ENCODE measurements at regions not wholly inside any gene's neighbourhood (a gene's known extent, or its start where the extent isn't known, plus 50 kb on each side); places are given as distances from the start of the nearest gene placed in this dataset.
A peak's percentile ranks its signal among the peaks of the same experiment; 100 is the strongest.

DNA sequence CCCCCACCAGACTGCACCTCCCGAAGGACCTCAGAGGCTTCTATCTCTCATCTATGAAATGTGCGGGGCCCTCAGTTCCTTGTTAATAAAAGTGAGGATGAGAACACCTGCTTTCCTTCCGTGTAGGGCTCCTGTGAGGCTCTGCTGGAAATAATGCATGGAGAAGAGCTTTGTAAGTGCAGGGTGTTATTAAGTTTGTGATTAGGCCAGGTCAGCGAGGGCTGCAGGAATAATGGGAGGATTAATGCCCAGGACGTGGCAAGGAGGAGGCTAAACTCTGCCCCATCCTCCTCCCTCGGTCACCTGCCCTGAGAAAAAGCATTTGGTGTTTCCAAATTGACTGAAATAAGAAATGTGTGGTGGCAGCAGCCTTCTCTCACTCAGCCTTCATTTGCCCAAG lies 83.5 kb upstream of the HSPA9 start:
- POLR2A ChIA-PET, result no interaction called here
- Histone ChIP-seq H3K36me3 (ENCODE audit: insufficient read depth, low read length) (no peaks in the 10 kb centered on the region), H3K4me3 (ENCODE audit: low read length) (no peak overlapping the region), H3K4me1 (ENCODE audit: insufficient read depth, low read length) (peaks cover 31% of the 10 kb centered on the region), H3K9me3 (ENCODE audit: low read length) (no peaks in the 10 kb centered on the region), H3K27me3 (ENCODE audit: insufficient read depth, low read length, poor library complexity, severe bottlenecking) (peaks cover 77% of the 10 kb centered on the region), H3K27ac (ENCODE audit: low read depth, low read length) (no peak overlapping the region)
- Mint-ChIP-seq H3K27me3 (peaks cover 74 to 92% of the 10 kb centered on the region in 2 donors), H3K9me3 (peaks cover 0 to 7% (median 0%) of the 10 kb centered on the region in 5 donors), H3K4me3 (no peak overlapping the region), H3K4me1 (peaks cover 29 to 34% (median 30%) of the 10 kb centered on the region in 3 donors), H3K27ac (no peak overlapping the region), H3K36me3 (no peaks in the 10 kb centered on the region)
- CTCF ChIA-PET, result no interaction called here
- DNase-seq, result no peak

GRCh38 chr5:138657360-138657759 lies 82.2 kb upstream of the HSPA9 start:
- Histone ChIP-seq H3K27me3 (ENCODE audit: insufficient read depth, low read length, poor library complexity, severe bottlenecking) (peaks cover 77% of the 10 kb centered on the region), H3K27ac (ENCODE audit: low read depth, low read length) (no peak overlapping the region), H3K36me3 (ENCODE audit: insufficient read depth, low read length) (no peaks in the 10 kb centered on the region), H3K4me3 (ENCODE audit: low read length) (no peak overlapping the region), H3K4me1 (ENCODE audit: insufficient read depth, low read length) (peaks cover 19% of the 10 kb centered on the region), H3K9me3 (ENCODE audit: low read length) (no peaks in the 10 kb centered on the region)
- Mint-ChIP-seq H3K27me3 (peaks cover 68 to 92% of the 10 kb centered on the region in 2 donors), H3K4me3 (no peak overlapping the region), H3K36me3 (no peaks in the 10 kb centered on the region), H3K9me3 (peaks cover 0 to 2% (median 0%) of the 10 kb centered on the region in 5 donors), H3K27ac (no peak overlapping the region), H3K4me1 (peaks cover 22 to 26% (median 25%) of the 10 kb centered on the region in 3 donors)
- POLR2A ChIA-PET, result interaction anchor here (0.5 kb wide), 1 partner anchor 84 kb away, joined by 11 read pairs; no protein-coding TSS in a partner anchor
- CTCF ChIA-PET, result no interaction called here
- no peak for DNase-seq

GRCh38 chr5:138656916-138657315 lies 81.7 kb upstream of the HSPA9 start:
- POLR2A ChIA-PET, result interaction anchor here (0.5 to 0.6 kb wide), 2 partner anchors 83 to 196 kb away, joined by 3 to 11 read pairs; no protein-coding TSS in a partner anchor
- no peak overlapping the region for H3K27ac Mint-ChIP-seq
- no peak for DNase-seq
- Histone ChIP-seq H3K27me3 (ENCODE audit: insufficient read depth, low read length, poor library complexity, severe bottlenecking) (peaks cover 77% of the 10 kb centered on the region), H3K4me3 (ENCODE audit: low read length) (no peak overlapping the region), H3K27ac (ENCODE audit: low read depth, low read length) (no peak overlapping the region), H3K4me1 (ENCODE audit: insufficient read depth, low read length) (peaks cover 19% of the 10 kb centered on the region), H3K36me3 (ENCODE audit: insufficient read depth, low read length) (no peaks in the 10 kb centered on the region), H3K9me3 (ENCODE audit: low read length) (no peaks in the 10 kb centered on the region)
- H3K4me1 Mint-ChIP-seq, result peaks cover 22 to 26% (median 24%) of the 10 kb centered on the region in 3 donors
- peaks cover 0 to 2% (median 0%) of the 10 kb centered on the region in 5 donors for H3K9me3 Mint-ChIP-seq
- H3K36me3 Mint-ChIP-seq, result no peaks in the 10 kb centered on the region
- CTCF ChIA-PET, result no interaction called here
- H3K4me3 Mint-ChIP-seq, result no peak overlapping the region
- H3K27me3 Mint-ChIP-seq, result peaks cover 65 to 92% of the 10 kb centered on the region in 2 donors

DNA sequence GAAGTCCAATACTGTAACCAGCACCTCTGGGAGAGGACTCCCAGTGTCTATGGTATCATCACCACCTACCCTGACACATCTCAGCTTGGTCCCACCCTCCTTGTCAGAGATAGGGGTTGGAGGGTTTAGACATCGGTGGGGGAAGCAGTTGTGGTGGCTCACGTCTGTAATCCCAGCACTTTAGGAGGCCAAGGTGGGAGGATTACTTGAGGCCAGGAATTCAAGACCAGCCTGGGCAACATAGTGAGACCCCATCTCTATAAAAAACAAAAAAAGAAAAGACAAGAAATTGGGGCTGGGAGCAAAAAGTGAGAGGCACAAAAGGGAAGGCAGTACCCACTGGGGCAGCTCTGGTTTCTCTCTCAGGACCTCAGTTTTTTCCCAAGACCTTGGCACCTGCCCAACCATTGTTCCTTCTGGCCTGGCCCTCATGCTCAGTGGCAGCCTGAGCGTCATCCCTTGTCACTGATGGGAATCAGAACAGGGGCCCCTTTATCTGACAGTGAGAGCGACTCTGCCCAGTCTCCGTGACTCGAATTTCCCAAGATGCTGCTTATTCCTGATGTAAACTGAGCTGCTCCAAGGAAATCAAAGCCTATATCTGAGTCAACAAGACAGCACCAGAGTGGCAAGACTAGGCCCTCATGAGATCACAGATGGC lies 80.5 kb upstream of the HSPA9 start:
- H3K4me3 Mint-ChIP-seq, result no peak overlapping the region
- peaks cover 22 to 28% (median 26%) of the 10 kb centered on the region in 3 donors for H3K4me1 Mint-ChIP-seq

GRCh38 chr5:138654281-138654867 lies 79.2 kb upstream of the HSPA9 start:
- CTCF ChIA-PET, result interaction anchor here (1.0 to 1.3 kb wide), 2 partner anchors 14 kb away, joined by 3 read pairs; no protein-coding TSS in a partner anchor
- H3K36me3 ChIP-seq (ENCODE audit: insufficient read depth, low read length), result no peaks in the 10 kb centered on the region
- Mint-ChIP-seq H3K4me3 (peak overlapping the region; percentile 17 to 80 (median 49)), H3K4me1 (peaks cover 22 to 28% (median 26%) of the 10 kb centered on the region in 3 donors), H3K27me3 (peaks cover 59 to 89% of the 10 kb centered on the region in 2 donors), H3K36me3 (no peaks in the 10 kb centered on the region), H3K27ac (peak overlapping the region in 7 of 8 donors; percentile 48 to 84 (median 79)), H3K9me3 (peaks cover 0 to 2% (median 0%) of the 10 kb centered on the region in 5 donors)
- H3K9me3 ChIP-seq (ENCODE audit: low read length), result no peaks in the 10 kb centered on the region
- peaks cover 19% of the 10 kb centered on the region for H3K4me1 ChIP-seq (ENCODE audit: insufficient read depth, low read length)
- H3K4me3 ChIP-seq (ENCODE audit: low read length), result no peak overlapping the region
- POLR2A ChIA-PET, result interaction anchor here (0.6 to 0.9 kb wide), 2 partner anchors 14 to 15 kb away, joined by 3 read pairs; no protein-coding TSS in a partner anchor
- H3K27ac ChIP-seq (ENCODE audit: low read depth, low read length), result no peak overlapping the region
- DNase-seq, result peak; percentile 47 to 85 (median 80)
- H3K27me3 ChIP-seq (ENCODE audit: insufficient read depth, low read length, poor library complexity, severe bottlenecking), result peaks cover 80% of the 10 kb centered on the region

More for the DNA sequence above, 80.5 kb upstream of the HSPA9 start:
- CTCF ChIA-PET, result interaction anchor here (1.0 kb wide), 1 partner anchor 13 kb away, joined by 3 read pairs; no protein-coding TSS in a partner anchor
- H3K27me3 ChIP-seq (ENCODE audit: insufficient read depth, low read length, poor library complexity, severe bottlenecking), result peaks cover 76% of the 10 kb centered on the region
- Mint-ChIP-seq H3K27ac (no peak overlapping the region), H3K27me3 (peaks cover 63 to 92% of the 10 kb centered on the region in 2 donors), H3K36me3 (no peaks in the 10 kb centered on the region), H3K9me3 (peaks cover 0 to 2% (median 0%) of the 10 kb centered on the region in 5 donors)
- no peak overlapping the region for H3K4me3 ChIP-seq (ENCODE audit: low read length)
- no peak for DNase-seq
- peaks cover 19% of the 10 kb centered on the region for H3K4me1 ChIP-seq (ENCODE audit: insufficient read depth, low read length)
- no peaks in the 10 kb centered on the region for H3K9me3 ChIP-seq (ENCODE audit: low read length)
- H3K27ac ChIP-seq (ENCODE audit: low read depth, low read length), result no peak overlapping the region
- no peaks in the 10 kb centered on the region for H3K36me3 ChIP-seq (ENCODE audit: insufficient read depth, low read length)
- POLR2A ChIA-PET, result interaction anchor here (0.9 kb wide), 1 partner anchor 13 kb away, joined by 3 read pairs; no protein-coding TSS in a partner anchor

GRCh38 chr5:138653502-138653901 lies 78.3 kb upstream of the HSPA9 start:
- peak overlapping the region in 1 of 7 donors; percentile 54 for H3K4me3 Mint-ChIP-seq
- H3K27ac ChIP-seq (ENCODE audit: low read depth, low read length), result no peak overlapping the region
- CTCF ChIA-PET, result interaction anchor here (1.3 kb wide), 1 partner anchor 15 kb away, joined by 3 read pairs; no protein-coding TSS in a partner anchor
- peaks cover 85% of the 10 kb centered on the region for H3K27me3 ChIP-seq (ENCODE audit: insufficient read depth, low read length, poor library complexity, severe bottlenecking)
- H3K4me1 ChIP-seq (ENCODE audit: insufficient read depth, low read length), result peaks cover 19% of the 10 kb centered on the region
- H3K36me3 Mint-ChIP-seq, result no peaks in the 10 kb centered on the region
- peaks cover 57 to 89% of the 10 kb centered on the region in 2 donors for H3K27me3 Mint-ChIP-seq
- POLR2A ChIA-PET, result interaction anchor here (0.8 kb wide), 1 partner anchor 11 kb away, joined by 4 read pairs; no protein-coding TSS in a partner anchor
- DNase-seq, result no peak
- no peak overlapping the region for H3K4me3 ChIP-seq (ENCODE audit: low read length)
- peaks cover 22 to 28% (median 26%) of the 10 kb centered on the region in 3 donors for H3K4me1 Mint-ChIP-seq
- no peaks in the 10 kb centered on the region for H3K9me3 ChIP-seq (ENCODE audit: low read length)
- no peaks in the 10 kb centered on the region for H3K36me3 ChIP-seq (ENCODE audit: insufficient read depth, low read length)
- peak overlapping the region in 4 of 8 donors; percentile 17 to 54 (median 37) for H3K27ac Mint-ChIP-seq
- peaks cover 0 to 2% (median 0%) of the 10 kb centered on the region in 5 donors for H3K9me3 Mint-ChIP-seq

GRCh38 chr5:138651767-138652117 lies 76.5 kb upstream of the HSPA9 start:
- Histone ChIP-seq H3K9me3 (ENCODE audit: low read length) (no peaks in the 10 kb centered on the region), H3K27ac (ENCODE audit: low read depth, low read length) (no peak overlapping the region), H3K4me1 (ENCODE audit: insufficient read depth, low read length) (peaks cover 19% of the 10 kb centered on the region), H3K27me3 (ENCODE audit: insufficient read depth, low read length, poor library complexity, severe bottlenecking) (peaks cover 87% of the 10 kb centered on the region), H3K36me3 (ENCODE audit: insufficient read depth, low read length) (no peaks in the 10 kb centered on the region), H3K4me3 (ENCODE audit: low read length) (no peak overlapping the region)
- Mint-ChIP-seq H3K4me1 (peaks cover 22 to 26% (median 26%) of the 10 kb centered on the region in 3 donors), H3K9me3 (peaks cover 0 to 2% (median 0%) of the 10 kb centered on the region in 5 donors), H3K27me3 (peaks cover 65 to 96% of the 10 kb centered on the region in 2 donors), H3K4me3 (no peak overlapping the region), H3K27ac (peak overlapping the region in 1 of 8 donors; percentile 45), H3K36me3 (no peaks in the 10 kb centered on the region)
- no peak for DNase-seq
- ChIA-PET CTCF (no interaction called here), POLR2A (no interaction called here)
